ENCODE measurements at regions not wholly inside any gene's neighbourhood (a gene's known extent, or its start where the extent isn't known, plus 50 kb on each side); places are given as distances from the start of the nearest gene placed in this dataset.

- TF ChIP-seq, protein P1, sequence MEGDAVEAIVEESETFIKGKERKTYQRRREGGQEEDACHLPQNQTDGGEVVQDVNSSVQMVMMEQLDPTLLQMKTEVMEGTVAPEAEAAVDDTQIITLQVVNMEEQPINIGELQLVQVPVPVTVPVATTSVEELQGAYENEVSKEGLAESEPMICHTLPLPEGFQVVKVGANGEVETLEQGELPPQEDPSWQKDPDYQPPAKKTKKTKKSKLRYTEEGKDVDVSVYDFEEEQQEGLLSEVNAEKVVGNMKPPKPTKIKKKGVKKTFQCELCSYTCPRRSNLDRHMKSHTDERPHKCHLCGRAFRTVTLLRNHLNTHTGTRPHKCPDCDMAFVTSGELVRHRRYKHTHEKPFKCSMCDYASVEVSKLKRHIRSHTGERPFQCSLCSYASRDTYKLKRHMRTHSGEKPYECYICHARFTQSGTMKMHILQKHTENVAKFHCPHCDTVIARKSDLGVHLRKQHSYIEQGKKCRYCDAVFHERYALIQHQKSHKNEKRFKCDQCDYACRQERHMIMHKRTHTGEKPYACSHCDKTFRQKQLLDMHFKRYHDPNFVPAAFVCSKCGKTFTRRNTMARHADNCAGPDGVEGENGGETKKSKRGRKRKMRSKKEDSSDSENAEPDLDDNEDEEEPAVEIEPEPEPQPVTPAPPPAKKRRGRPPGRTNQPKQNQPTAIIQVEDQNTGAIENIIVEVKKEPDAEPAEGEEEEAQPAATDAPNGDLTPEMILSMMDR (IDR thresholded peaks at IDR 0.05; ENCODE audit: low read depth, low read length): no peak
- H3K4me3 ChIP-seq (replicated peaks in 1 of 2; ENCODE audit: low read depth in 2 of 2, low read length in 2 of 2): no peak overlapping the region
- DNase-seq (ENCODE audit: low read depth in 2 of 2): no peak
Observed at GRCh38 chr15:93899817-93900216, 331.5 kb upstream of the MCTP2 start.

DNA sequence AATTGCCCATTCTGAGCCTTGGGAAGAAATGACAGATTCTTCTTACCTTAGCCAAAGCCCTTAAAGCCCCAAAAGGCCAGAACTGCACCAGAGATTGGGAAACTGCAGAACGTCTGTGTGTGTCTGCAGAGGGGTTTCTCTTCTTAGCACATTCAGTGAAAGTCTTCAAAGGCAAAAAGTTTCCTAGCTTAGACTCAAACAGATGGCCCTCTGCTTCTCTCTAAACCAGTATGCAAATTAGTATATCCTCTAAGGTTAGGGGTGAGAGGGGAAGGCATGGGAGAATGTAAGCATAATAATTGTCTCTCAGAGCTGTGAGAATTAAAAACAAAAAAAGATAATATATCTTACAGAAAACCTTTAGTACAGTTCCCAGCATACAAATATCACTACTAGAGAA lies 334.0 kb upstream of the MCTP2 start:
- DNase-seq (ENCODE audit: low read depth in 2 of 2): no peak
- TF ChIP-seq, protein P1 (IDR thresholded peaks at IDR 0.05; ENCODE audit: low read depth, low read length): no peak
- H3K4me3 ChIP-seq (replicated peaks in 1 of 2; ENCODE audit: low read depth in 2 of 2, low read length in 2 of 2): no peak overlapping the region

DNA sequence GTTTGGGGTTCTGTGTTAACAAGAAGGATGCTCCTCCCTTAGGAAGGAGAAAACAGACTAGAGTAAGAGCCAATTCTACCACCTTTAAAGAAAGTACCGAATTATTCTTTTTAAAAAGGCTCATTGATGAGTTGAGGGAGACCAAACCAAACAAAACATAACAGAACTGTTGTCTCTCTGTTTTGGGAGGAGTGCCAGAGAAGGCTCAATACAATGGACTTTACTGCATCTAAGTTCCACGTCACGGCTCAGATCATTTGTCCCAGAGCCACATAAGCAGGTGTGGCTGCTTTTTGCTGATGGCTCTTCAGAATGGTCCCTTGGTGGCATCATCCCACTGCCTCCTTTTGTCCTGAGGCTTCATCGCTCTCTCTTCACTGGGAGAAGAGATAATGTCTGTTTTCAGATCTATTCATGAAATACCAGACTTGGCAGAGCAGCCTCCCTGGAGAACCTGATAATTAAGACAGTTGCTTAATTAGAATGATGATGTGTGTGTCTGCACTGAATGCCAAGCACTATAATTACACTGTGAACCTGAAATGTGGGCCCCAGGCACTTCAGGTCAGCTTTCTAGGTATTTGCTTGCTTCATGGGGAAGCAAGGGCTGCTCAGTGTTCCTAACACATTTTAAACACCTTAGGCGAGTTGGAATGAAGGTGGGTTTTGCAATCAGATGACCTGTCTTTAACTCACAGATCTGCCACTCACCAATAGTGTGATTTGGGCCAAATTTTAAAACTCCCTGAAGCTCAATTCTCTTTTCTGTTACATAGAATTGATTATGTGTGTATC lies 335.2 kb upstream of the MCTP2 start:
- H3K4me3 ChIP-seq (replicated peaks in 1 of 2; ENCODE audit: low read depth in 2 of 2, low read length in 2 of 2): no peak overlapping the region
- no peak for DNase-seq (ENCODE audit: low read depth in 2 of 2)
- TF ChIP-seq, protein P1 (IDR thresholded peaks at IDR 0.05; ENCODE audit: low read depth, low read length): no peak

- TF ChIP-seq, protein P1 (IDR thresholded peaks at IDR 0.05; ENCODE audit: low read depth, low read length): no peak
- H3K4me3 ChIP-seq (replicated peaks in 1 of 2; ENCODE audit: low read depth in 2 of 2, low read length in 2 of 2): no peak overlapping the region
- DNase-seq (ENCODE audit: low read depth in 2 of 2): no peak
Observed at GRCh38 chr15:93894438-93895036, 336.8 kb upstream of the MCTP2 start.

DNA sequence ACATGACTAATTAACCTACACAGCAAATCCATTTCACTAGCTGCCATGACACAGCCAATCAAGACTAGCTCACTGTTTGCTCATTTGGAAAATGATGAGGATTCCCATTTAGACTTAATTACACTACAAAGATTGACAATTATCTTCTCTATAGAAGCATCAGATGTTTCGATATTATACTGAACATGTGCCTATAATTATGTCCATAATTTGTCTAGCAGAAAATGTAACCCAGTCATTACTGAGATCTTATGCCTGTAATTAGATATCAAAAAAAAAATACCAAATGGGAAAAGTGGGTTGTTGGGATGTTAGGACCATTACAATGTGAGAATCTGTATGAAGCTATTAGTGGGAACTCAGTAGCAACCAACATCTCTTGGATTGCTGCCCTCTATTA lies 344.2 kb upstream of the MCTP2 start:
- H3K4me3 ChIP-seq (replicated peaks in 1 of 2; ENCODE audit: low read depth in 2 of 2, low read length in 2 of 2): no peak overlapping the region
- DNase-seq (ENCODE audit: low read depth in 2 of 2): no peak
- TF ChIP-seq, protein P1 (IDR thresholded peaks at IDR 0.05; ENCODE audit: low read depth, low read length): no peak

- DNase-seq (ENCODE audit: low read depth in 2 of 2): no peak
- TF ChIP-seq, protein P1 (IDR thresholded peaks at IDR 0.05; ENCODE audit: low read depth, low read length): no peak
- H3K4me3 ChIP-seq (replicated peaks in 1 of 2; ENCODE audit: low read depth in 2 of 2, low read length in 2 of 2): no peak overlapping the region
Observed at GRCh38 chr15:93882779-93883178, 348.6 kb upstream of the MCTP2 start.

All from cardiac fibroblast (primary cell).